LHCN-M2 (cell line): ENCODE measurements at regions not wholly inside any gene's neighbourhood (a gene's known extent, or its start where the extent isn't known, plus 50 kb on each side); places are given as distances from the start of the nearest gene placed in this dataset.

ENCODE experiments used
- DNase-seq: peaks from one replicate; pipeline ENCODE4 v3.0.0-alpha.2; 2012; ENCODE audit warnings: low read depth

GRCh38 chr10:121414366-121415062 is 183.7 kb downstream of the FGFR2 start:
- DNase-seq, result no peak

- no peak for DNase-seq
Observed at GRCh38 chr10:121415063-121415399, 183.2 kb downstream of the FGFR2 start.

GRCh38 chr10:121416071-121416470 is 182.2 kb downstream of the FGFR2 start:
- DNase-seq, result no peak

- DNase-seq, result no peak
Observed at GRCh38 chr10:121417298-121417697, 180.9 kb downstream of the FGFR2 start.

GRCh38 chr10:121418126-121418777 is 180.0 kb downstream of the FGFR2 start:
- DNase-seq, result no peak

GRCh38 chr10:121420006-121420405 is 178.2 kb downstream of the FGFR2 start:
- DNase-seq, result no peak

GRCh38 chr10:121422096-121422495 is 176.1 kb downstream of the FGFR2 start:
- no peak for DNase-seq

- DNase-seq, result no peak
Observed at GRCh38 chr10:121425623-121426022, 172.6 kb downstream of the FGFR2 start.

GRCh38 chr10:121426307-121426706 is 171.9 kb downstream of the FGFR2 start:
- no peak for DNase-seq
